ENCODE measurements at regions not wholly inside any gene's neighbourhood (a gene's known extent, or its start where the extent isn't known, plus 50 kb on each side); places are given as distances from the start of the nearest gene placed in this dataset.

GRCh38 chr16:55077266-55077665 lies 146.6 kb downstream of the IRX5 start:
- TF ChIP-seq GATA2 (IDR thresholded peaks at IDR 0.05; ENCODE audit: low read depth, low read length) (no peak), GATA3 (IDR thresholded peaks at IDR 0.05; ENCODE audit: low read depth, low read length) (no peak)

All from SH-SY5Y (cell line).